B cell (primary cell): ENCODE measurements at regions not wholly inside any gene's neighbourhood (a gene's known extent, or its start where the extent isn't known, plus 50 kb on each side); places are given as distances from the start of the nearest gene placed in this dataset.

Experiments
- CTCF ChIP-seq: fragments of 200-600 bp; IDR thresholded peaks from one replicate; pipeline ENCODE4 v1.8.0; 2022; ENCODE audit warnings: antibody characterized with exemption, mild to moderate bottlenecking
- EZH2 ChIP-seq: IDR thresholded peaks from 2 replicates; pipeline ENCODE4 v1.6.1; 2012; ENCODE audit warnings: borderline replicate concordance, low read depth, mild to moderate bottlenecking, moderate library complexity, low read length; ENCODE audit not compliant: insufficient read depth, poor library complexity, severe bottlenecking

GRCh38 chr1:232512712-232513111 is 117.2 kb downstream of the SIPA1L2 start:
- TF ChIP-seq EZH2 (no peak), CTCF (no peak)
